Heart left ventricle (tissue), 16 donors: ENCODE measurements at regions not wholly inside any gene's neighbourhood (a gene's known extent, or its start where the extent isn't known, plus 50 kb on each side); places are given as distances from the start of the nearest gene placed in this dataset.

Source experiments
- ATAC-seq, 4 donors: fragments of 200-7000 bp; cut with Tn5 transposase; one replicate each; pipeline ENCODE4 v1.9.1; 2020 to 2022; ENCODE audit warnings: moderate library complexity in 4 of 4, mild to moderate bottlenecking in 3 of 4, moderate number of reproducible peaks in 1 of 4
- DNase-seq, 5 donors: peaks; one replicate each; pipeline ENCODE4 v3.0.0-alpha.2; 2020
- H3K27ac ChIP-seq, 12 donors: fragments of 200-600 bp; sonication (generic) in 4 of 12; one replicate each; pipeline versions ENCODE4 v1.5.0 to v1.8.0; 2016 to 2022; ENCODE audit warnings: mild to moderate bottlenecking in 2 of 12
- H3K27me3 ChIP-seq, 9 donors: fragments of 200-600 bp; sonication (generic) in 2 of 9; one replicate each; pipeline versions ENCODE4 v1.5.1 to v1.8.0; 2016 to 2022; ENCODE audit warnings: mild to moderate bottlenecking in 3 of 9
- H3K36me3 ChIP-seq, 9 donors: fragments of 200-600 bp; sonication (generic) in 2 of 9; one replicate each; pipeline versions ENCODE4 v1.5.0 to v1.8.0; 2018 to 2022; ENCODE audit warnings: mild to moderate bottlenecking in 2 of 9
- H3K4me1 ChIP-seq, 12 donors: fragments of 200-600 bp; sonication (generic) in 4 of 12; one replicate each; pipeline versions ENCODE4 v1.5.0 to v1.8.0; 2016 to 2022; ENCODE audit warnings: mild to moderate bottlenecking in 3 of 12
- H3K4me3 ChIP-seq, 12 donors: fragments of 200-600 bp; sonication (generic) in 4 of 12; one replicate each; pipeline versions ENCODE4 v1.5.0 to v1.8.0; 2017 to 2022; ENCODE audit warnings: mild to moderate bottlenecking in 9 of 12, moderate library complexity in 4 of 12
- H3K9me3 ChIP-seq, 12 donors: fragments of 200-600 bp; sonication (generic) in 4 of 12; one replicate each; pipeline versions ENCODE4 v1.5.0 to v1.8.0; 2016 to 2022; ENCODE audit warnings: mild to moderate bottlenecking in 1 of 12
- CTCF ChIP-seq, 12 donors: fragments of 200-600 bp; sonication (generic) in 4 of 12; IDR thresholded peaks; one replicate each; pipeline versions ENCODE4 v1.5.0 to v1.8.0; 2018 to 2022; ENCODE audit warnings: antibody characterized with exemption in 12 of 12, mild to moderate bottlenecking in 5 of 12
- POLR2A ChIP-seq, 2 donors: fragments of 450-650 bp; IDR thresholded peaks; one replicate each; pipeline ENCODE4 v1.6.1; 2017; ENCODE audit warnings: antibody characterized with exemption in 2 of 2, mild to moderate bottlenecking in 2 of 2, moderate library complexity in 2 of 2
- WGBS, 4 donors: extraction: QIAGEN DNeasy Blood & Tissue Kit in 2 of 4; methylation state at CpG; one replicate each; pipeline versions ENCODE4 v1.1.5 to v1.1.7; 2013 to 2018; 5-methylcytosine and 5-hydroxymethylcytosine counted together
- intact Hi-C, 10 donors: fragments of 100-400 bp; cut with DNase I; formaldehyde crosslinking; loops; one replicate each; pipeline versions ENCODE4 v1.11.1 to v1.14.2; 2022
- donor health status: ischemic (EF 13 %, LVEDD 7.1; RV severe dilation, severe dysfunction).
- donor health status: healthy with polysubstance abuse.
- donor health status: DM: no; HTN: yes; CAD: no.
- donor health status: DM: no; HTN: no; CAD: no.
- donor health status: ischemic (EF 25% LVEDD 6.9; RV normal size, moderate dysfunction).
- donor health status: ischemic (EF 25% LVEDD 5.7; RV mildly dilated, moderate dysfunction).
- donor health status: healthy.
- donor health status: DM: yes; HTN: yes; CAD: no.
- donor health status: ischemic (EF 35%, LVEDD 5.7; RV mildly dilated, moderate dysfunction).
- donor health status: nonischemic (EF 11% LVEDD 7.7; RV severe dilation, severe dysfunction).
- donor health status: DM: yes; HTN: yes; CAD: no.
- donor health status: PGD.
- donor health status: ischemic (EF 29% LVEDD 5.4; RV normal size, mild dysfunction).
- donor health status: nonischemic (EF 23%, LVEDD 6.1; RV moderate dilation, normal function).

- ATAC-seq (no peak), DNase-seq (no peak)
- H3K27ac ChIP-seq = no peak overlapping the region
- 80 to 87% (median 82%) methylated on average over 7 of the region's 7 CpGs for WGBS, 4 donors
- no peaks in the 10 kb centered on the region for H3K27me3 ChIP-seq
- intact Hi-C loops = no loop called here
- no peaks in the 10 kb centered on the region for H3K36me3 ChIP-seq
- H3K9me3 ChIP-seq = no peaks in the 10 kb centered on the region
- TF ChIP-seq POLR2A (IDR thresholded peaks at IDR 0.05) (no peak), CTCF (IDR thresholded peaks at IDR 0.05) (no peak)
- H3K4me1 ChIP-seq = no peaks in the 10 kb centered on the region
- H3K4me3 ChIP-seq = no peak overlapping the region
These were observed 97.4 kb upstream of the SALL4 start for GRCh38 chr20:51899674-51900073.

- no peaks in the 10 kb centered on the region for H3K36me3 ChIP-seq
- no peak overlapping the region for H3K27ac ChIP-seq
- H3K27me3 ChIP-seq = no peaks in the 10 kb centered on the region
- H3K9me3 ChIP-seq = no peaks in the 10 kb centered on the region
- TF ChIP-seq POLR2A (IDR thresholded peaks at IDR 0.05) = no peak
- TF ChIP-seq CTCF (IDR thresholded peaks at IDR 0.05) = no peak
- no peaks in the 10 kb centered on the region for H3K4me1 ChIP-seq
- no peak for DNase-seq
- intact Hi-C loops = no loop called here
- no peak for ATAC-seq
- no peak overlapping the region for H3K4me3 ChIP-seq
- 96% methylated on average over 6 of the region's 6 CpGs for WGBS, 4 donors
These were observed 96.5 kb upstream of the SALL4 start for GRCh38 chr20:51898788-51899187.

- intact Hi-C loops = no loop called here
- Histone ChIP-seq H3K27me3 (peaks cover 0 to 5% (median 0%) of the 10 kb centered on the region in 9 donors), H3K36me3 (no peaks in the 10 kb centered on the region), H3K4me1 (no peaks in the 10 kb centered on the region), H3K4me3 (no peak overlapping the region), H3K27ac (no peak overlapping the region), H3K9me3 (no peaks in the 10 kb centered on the region)
- 59 to 75% (median 66%) methylated on average over 8 of the region's 8 CpGs for WGBS, 4 donors
- DNase-seq (no peak), ATAC-seq (no peak)
- TF ChIP-seq CTCF (IDR thresholded peaks at IDR 0.05) (no peak), POLR2A (IDR thresholded peaks at IDR 0.05) (no peak)
These were observed 92.3 kb upstream of the SALL4 start for GRCh38 chr20:51894619-51895018.

GRCh38 chr20:51894201-51894600, 91.9 kb upstream of the SALL4 start:
- Histone ChIP-seq H3K4me3 (no peak overlapping the region), H3K4me1 (no peaks in the 10 kb centered on the region), H3K36me3 (no peaks in the 10 kb centered on the region), H3K9me3 (no peaks in the 10 kb centered on the region), H3K27me3 (peaks cover 0 to 5% (median 0%) of the 10 kb centered on the region in 9 donors), H3K27ac (no peak overlapping the region)
- 63 to 76% (median 71%) methylated on average over 6 of the region's 6 CpGs for WGBS, 4 donors
- ATAC-seq = no peak
- DNase-seq = no peak
- intact Hi-C loops = no loop called here
- TF ChIP-seq POLR2A (IDR thresholded peaks at IDR 0.05) (no peak), CTCF (IDR thresholded peaks at IDR 0.05) (no peak)
